SK-N-SH (cell line): ENCODE measurements at regions not wholly inside any gene's neighbourhood (a gene's known extent, or its start where the extent isn't known, plus 50 kb on each side); places are given as distances from the start of the nearest gene placed in this dataset.

Experiments used
- CHD2 ChIP-seq: fragments of 150-350 bp; IDR thresholded peaks from 2 replicates; pipeline ENCODE4 v1.6.1; 2018; ENCODE audit warnings: low read length; ENCODE audit not compliant: partially characterized antibody
- CTCF ChIP-seq: fragments of 200-600 bp; sonication (generic); IDR thresholded peaks from 2 replicates; pipeline ENCODE4 v1.6.1; 2017; ENCODE audit warnings: antibody characterized with exemption, mild to moderate bottlenecking, moderate library complexity
- EP300 ChIP-seq, 2 experiments: IDR thresholded peaks; 2 replicates each; pipeline versions ENCODE4 v1.4.0 to v1.6.1; 2012; ENCODE audit warnings: borderline replicate concordance in 1 of 2, low read depth in 1 of 2, low read length in 1 of 2
- EZH2phosphoT487 ChIP-seq: fragments of 200-600 bp; sonication (generic); IDR thresholded peaks from 2 replicates; pipeline ENCODE4 v1.6.1; 2017; ENCODE audit warnings: low read depth, mixed run types, mild to moderate bottlenecking, antibody characterized with exemption, moderate library complexity, borderline replicate concordance
- GABPA ChIP-seq: IDR thresholded peaks from 2 replicates; pipeline ENCODE4 v1.4.0; 2012; ENCODE audit warnings: low read depth, mild to moderate bottlenecking
- MXI1 ChIP-seq: IDR thresholded peaks from 2 replicates; pipeline ENCODE4 v1.6.1; 2012; ENCODE audit warnings: mild to moderate bottlenecking, low read depth, low read length, improper control_type of control experiment
- POLR2AphosphoS5 ChIP-seq: IDR thresholded peaks from 2 replicates; pipeline ENCODE4 v1.6.1; 2012; ENCODE audit warnings: low read depth, low read length
- RCOR1 ChIP-seq: fragments of 150-350 bp; IDR thresholded peaks from 2 replicates; pipeline ENCODE4 v1.6.1; 2017; ENCODE audit warnings: antibody characterized with exemption, low read length
- RFX5 ChIP-seq: IDR thresholded peaks from 2 replicates; pipeline ENCODE4 v1.6.1; 2012; ENCODE audit warnings: mild to moderate bottlenecking, improper control_type of control experiment, low read length
- TAF1 ChIP-seq: IDR thresholded peaks from 2 replicates; pipeline ENCODE4 v1.6.1; 2012; ENCODE audit warnings: low read depth, mild to moderate bottlenecking, low read length, moderate library complexity, borderline replicate concordance
- USF2 ChIP-seq: fragments of 150-350 bp; IDR thresholded peaks from 2 replicates; pipeline ENCODE4 v1.6.1; 2017; ENCODE audit warnings: antibody characterized with exemption, low read length, low read depth, borderline replicate concordance
- YY1 ChIP-seq: IDR thresholded peaks from 2 replicates; pipeline ENCODE4 v1.4.0; 2012; ENCODE audit warnings: low read depth, mild to moderate bottlenecking

GRCh38 chr3:40790746-40791145 lies 266.0 kb downstream of the ZNF621 start:
- no peak for TF ChIP-seq CTCF
- no peak for TF ChIP-seq POLR2AphosphoS5
- no peak for TF ChIP-seq YY1
- TF ChIP-seq RFX5 = no peak
- no peak for TF ChIP-seq CHD2
- no peak for TF ChIP-seq GABPA
- TF ChIP-seq USF2 = no peak
- no peak for TF ChIP-seq TAF1
- no peak for TF ChIP-seq EP300 (IDR thresholded peaks at IDR 0.05; ENCODE audit: borderline replicate concordance in 1 of 2, low read depth in 1 of 2, low read length in 1 of 2)
- no peak for TF ChIP-seq MXI1
- no peak for TF ChIP-seq EZH2phosphoT487
- no peak for TF ChIP-seq RCOR1
